Panc1 (cell line): ENCODE measurements at regions not wholly inside any gene's neighbourhood (a gene's known extent, or its start where the extent isn't known, plus 50 kb on each side); places are given as distances from the start of the nearest gene placed in this dataset.

ENCODE experiments used
- ATAC-seq: fragments of 200-7000 bp; cut with Tn5 transposase; 2 replicates; pipeline ENCODE4 v1.9.1; 2020; ENCODE audit warnings: mild to moderate bottlenecking, moderate library complexity
- BruUV-seq: library from RNA; stranded (reverse); fragments of 400-500 nt; replicated peaks from 2 replicates; lab custom pipeline; 2021; lab: Mats Ljungman, UMichigan
- CTCF ChIA-PET: fragments of 300-600 bp; sonication (Branson Sonifier 250); formaldehyde crosslinking; loops from one replicate; lab custom pipeline; 2022; ENCODE audit warnings: antibody characterized with exemption; lab: Charles Lee
- POLR2A ChIA-PET: fragments of 300-600 bp; sonication (Branson Sonifier 250); formaldehyde crosslinking; loops from one replicate; lab custom pipeline; 2022; ENCODE audit warnings: antibody characterized with exemption; lab: Charles Lee
- DNase-seq: peaks from one replicate; pipeline ENCODE4 v3.0.0-alpha.2; 2010; ENCODE audit warnings: low read depth, low spot score
- H3K27ac ChIP-seq: 2 replicates; pipeline ENCODE4 v1.5.1; 2011; ENCODE audit warnings: mild to moderate bottlenecking, low read length, inconsistent platforms
- H3K27me3 ChIP-seq: fragments of 200-500 bp; sonication (Bioruptor generic); 2 replicates; pipeline ENCODE4 v1.6.0; 2014; ENCODE audit warnings: low read length, inconsistent platforms; ENCODE audit not compliant: control insufficient read depth, insufficient read depth
- H3K36me3 ChIP-seq: fragments of 200-500 bp; sonication (Bioruptor generic); 2 replicates; pipeline ENCODE4 v1.5.1; 2014; ENCODE audit warnings: inconsistent platforms, mild to moderate bottlenecking, low read length, moderate library complexity; ENCODE audit not compliant: control insufficient read depth, insufficient read depth
- H3K4me1 ChIP-seq: 2 replicates; pipeline ENCODE4 v1.5.1; 2011; ENCODE audit warnings: inconsistent platforms, mild to moderate bottlenecking, low read length, moderate library complexity; ENCODE audit not compliant: control insufficient read depth, insufficient read depth
- H3K4me3 ChIP-seq, 2 experiments: 2 replicates each; pipeline ENCODE4 v1.5.1; 2011 to 2012; ENCODE audit warnings: low read depth in 2 of 2, low read length in 2 of 2, mild to moderate bottlenecking in 2 of 2, inconsistent platforms in 1 of 2, moderate library complexity in 1 of 2
- H3K9me3 ChIP-seq: fragments of 200-500 bp; sonication (Bioruptor generic); 2 replicates; pipeline ENCODE4 v1.5.1; 2014; ENCODE audit warnings: low read depth, mild to moderate bottlenecking, inconsistent platforms, low read length, moderate library complexity; ENCODE audit not compliant: control insufficient read depth, insufficient read depth
- POLR2AphosphoS5 ChIP-seq: IDR thresholded peaks from 2 replicates; pipeline ENCODE4 v1.6.1; 2012; ENCODE audit warnings: mild to moderate bottlenecking, low read depth, low read length, moderate library complexity
- SIN3A ChIP-seq: IDR thresholded peaks from 2 replicates; pipeline ENCODE4 v1.6.1; 2012; ENCODE audit warnings: low read depth, mild to moderate bottlenecking, low read length, moderate library complexity, borderline replicate concordance; ENCODE audit not compliant: insufficient read depth
- TCF7L2 ChIP-seq: IDR thresholded peaks from 2 replicates; pipeline ENCODE4 v1.6.1; 2011; ENCODE audit warnings: mild to moderate bottlenecking, low read depth, low read length, inconsistent platforms
- in situ Hi-C: cut with HindIII; loops from 2 replicates; pipeline ENCODE4 v1.10.0; 2016; ENCODE audit warnings: low sequenced_read_pairs, low pct_unique_long_range_greater_than_20kb
- intact Hi-C: fragments of 100-400 bp; cut with micrococcal nuclease; formaldehyde crosslinking; loops from one replicate; pipeline ENCODE4 v1.10.0; 2022; ENCODE audit not compliant: unreplicated experiment
- TF ChIP-seq, protein P1 (sequence below): fragments of 450-650 bp; IDR thresholded peaks from 2 replicates; pipeline ENCODE4 v1.5.1; 2017; ENCODE audit warnings: mild to moderate bottlenecking
- TF ChIP-seq, protein P2 (sequence below), 2 experiments: IDR thresholded peaks; 2 replicates each; pipeline ENCODE4 v1.6.1; 2011 to 2012; ENCODE audit warnings: low read depth in 2 of 2, control low read depth in 1 of 2, low read length in 1 of 2, mild to moderate bottlenecking in 1 of 2, moderate library complexity in 1 of 2; ENCODE audit not compliant: insufficient read depth in 1 of 2

DNA sequence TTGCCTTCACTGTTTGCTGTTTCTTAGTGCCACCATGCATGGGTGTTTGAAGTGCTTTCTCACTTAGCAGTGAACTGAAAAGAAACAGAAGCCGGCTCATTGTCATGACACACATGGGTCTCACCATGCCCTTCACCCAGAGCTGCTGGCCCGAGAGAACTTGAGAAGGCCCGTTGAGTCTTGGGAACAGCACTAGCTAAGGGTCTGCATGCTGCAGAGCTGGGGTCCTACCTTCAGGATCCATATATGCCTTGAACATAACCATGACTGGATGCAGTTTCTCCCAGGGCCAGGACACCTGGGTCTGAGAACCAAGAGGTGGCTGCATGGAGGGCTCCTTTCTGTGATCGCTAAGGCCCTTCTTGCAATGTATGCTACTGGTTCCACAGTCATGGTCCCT lies 245.5 kb upstream of the HS6ST1 start:
- CTCF ChIA-PET, result no interaction called here
- TF ChIP-seq, protein P1, sequence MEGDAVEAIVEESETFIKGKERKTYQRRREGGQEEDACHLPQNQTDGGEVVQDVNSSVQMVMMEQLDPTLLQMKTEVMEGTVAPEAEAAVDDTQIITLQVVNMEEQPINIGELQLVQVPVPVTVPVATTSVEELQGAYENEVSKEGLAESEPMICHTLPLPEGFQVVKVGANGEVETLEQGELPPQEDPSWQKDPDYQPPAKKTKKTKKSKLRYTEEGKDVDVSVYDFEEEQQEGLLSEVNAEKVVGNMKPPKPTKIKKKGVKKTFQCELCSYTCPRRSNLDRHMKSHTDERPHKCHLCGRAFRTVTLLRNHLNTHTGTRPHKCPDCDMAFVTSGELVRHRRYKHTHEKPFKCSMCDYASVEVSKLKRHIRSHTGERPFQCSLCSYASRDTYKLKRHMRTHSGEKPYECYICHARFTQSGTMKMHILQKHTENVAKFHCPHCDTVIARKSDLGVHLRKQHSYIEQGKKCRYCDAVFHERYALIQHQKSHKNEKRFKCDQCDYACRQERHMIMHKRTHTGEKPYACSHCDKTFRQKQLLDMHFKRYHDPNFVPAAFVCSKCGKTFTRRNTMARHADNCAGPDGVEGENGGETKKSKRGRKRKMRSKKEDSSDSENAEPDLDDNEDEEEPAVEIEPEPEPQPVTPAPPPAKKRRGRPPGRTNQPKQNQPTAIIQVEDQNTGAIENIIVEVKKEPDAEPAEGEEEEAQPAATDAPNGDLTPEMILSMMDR, result no peak
- no peak for TF ChIP-seq SIN3A
- no peak for TF ChIP-seq POLR2AphosphoS5
- no peak for TF ChIP-seq TCF7L2
- TF ChIP-seq, protein P2, sequence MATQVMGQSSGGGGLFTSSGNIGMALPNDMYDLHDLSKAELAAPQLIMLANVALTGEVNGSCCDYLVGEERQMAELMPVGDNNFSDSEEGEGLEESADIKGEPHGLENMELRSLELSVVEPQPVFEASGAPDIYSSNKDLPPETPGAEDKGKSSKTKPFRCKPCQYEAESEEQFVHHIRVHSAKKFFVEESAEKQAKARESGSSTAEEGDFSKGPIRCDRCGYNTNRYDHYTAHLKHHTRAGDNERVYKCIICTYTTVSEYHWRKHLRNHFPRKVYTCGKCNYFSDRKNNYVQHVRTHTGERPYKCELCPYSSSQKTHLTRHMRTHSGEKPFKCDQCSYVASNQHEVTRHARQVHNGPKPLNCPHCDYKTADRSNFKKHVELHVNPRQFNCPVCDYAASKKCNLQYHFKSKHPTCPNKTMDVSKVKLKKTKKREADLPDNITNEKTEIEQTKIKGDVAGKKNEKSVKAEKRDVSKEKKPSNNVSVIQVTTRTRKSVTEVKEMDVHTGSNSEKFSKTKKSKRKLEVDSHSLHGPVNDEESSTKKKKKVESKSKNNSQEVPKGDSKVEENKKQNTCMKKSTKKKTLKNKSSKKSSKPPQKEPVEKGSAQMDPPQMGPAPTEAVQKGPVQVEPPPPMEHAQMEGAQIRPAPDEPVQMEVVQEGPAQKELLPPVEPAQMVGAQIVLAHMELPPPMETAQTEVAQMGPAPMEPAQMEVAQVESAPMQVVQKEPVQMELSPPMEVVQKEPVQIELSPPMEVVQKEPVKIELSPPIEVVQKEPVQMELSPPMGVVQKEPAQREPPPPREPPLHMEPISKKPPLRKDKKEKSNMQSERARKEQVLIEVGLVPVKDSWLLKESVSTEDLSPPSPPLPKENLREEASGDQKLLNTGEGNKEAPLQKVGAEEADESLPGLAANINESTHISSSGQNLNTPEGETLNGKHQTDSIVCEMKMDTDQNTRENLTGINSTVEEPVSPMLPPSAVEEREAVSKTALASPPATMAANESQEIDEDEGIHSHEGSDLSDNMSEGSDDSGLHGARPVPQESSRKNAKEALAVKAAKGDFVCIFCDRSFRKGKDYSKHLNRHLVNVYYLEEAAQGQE (IDR thresholded peaks at IDR 0.05; ENCODE audit: insufficient read depth in 1 of 2, low read depth in 2 of 2, low read length in 1 of 2), result no peak
- BruUV-seq, result no TSS peak
- DNase-seq, result no peak
- no peak for ATAC-seq
- POLR2A ChIA-PET, result no interaction called here
- in situ Hi-C loops, result no loop called here
- no peak overlapping the region for H3K27ac ChIP-seq
- H3K36me3 ChIP-seq, result no peaks in the 10 kb centered on the region
- H3K4me3 ChIP-seq, result no peak overlapping the region
- H3K4me1 ChIP-seq, result no peaks in the 10 kb centered on the region
- H3K9me3 ChIP-seq, result no peaks in the 10 kb centered on the region
- no peaks in the 10 kb centered on the region for H3K27me3 ChIP-seq
- intact Hi-C loops, result no loop called here

DNA sequence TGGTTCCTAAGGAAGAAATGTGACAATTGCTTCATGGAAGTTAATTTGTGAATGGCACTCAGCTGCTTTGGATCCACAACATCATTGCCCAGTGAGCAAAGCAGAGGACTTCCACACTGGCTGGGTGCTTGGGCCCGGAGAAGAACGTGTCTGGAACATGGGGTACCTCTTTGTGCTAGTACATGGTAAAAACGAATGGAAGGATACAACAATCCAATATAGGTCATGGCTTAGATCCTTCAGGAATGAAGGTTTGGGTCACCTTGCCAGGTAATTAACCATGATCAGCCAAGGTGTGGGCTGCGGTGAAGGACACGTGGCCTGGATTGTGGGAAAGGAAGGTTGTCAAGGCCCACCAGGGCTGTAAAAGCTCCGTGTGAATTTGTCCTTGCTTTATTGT lies 245.9 kb upstream of the HS6ST1 start:
- Histone ChIP-seq H3K9me3 (no peaks in the 10 kb centered on the region), H3K27ac (no peak overlapping the region), H3K4me3 (no peak overlapping the region), H3K36me3 (no peaks in the 10 kb centered on the region), H3K4me1 (no peaks in the 10 kb centered on the region), H3K27me3 (no peaks in the 10 kb centered on the region)
- DNase-seq, result no peak
- BruUV-seq, result no TSS peak
- in situ Hi-C loops, result no loop called here
- ChIA-PET POLR2A (no interaction called here), CTCF (no interaction called here)
- ATAC-seq, result no peak
- TF ChIP-seq SIN3A (no peak), TCF7L2 (no peak), POLR2AphosphoS5 (no peak)
- TF ChIP-seq, protein P1, result no peak
- TF ChIP-seq, protein P2 (IDR thresholded peaks at IDR 0.05; ENCODE audit: insufficient read depth in 1 of 2, low read depth in 2 of 2, low read length in 1 of 2), result no peak
- intact Hi-C loops, result no loop called here
